Eye (tissue), 1 donor: ENCODE measurements at regions not wholly inside any gene's neighbourhood (a gene's known extent, or its start where the extent isn't known, plus 50 kb on each side); places are given as distances from the start of the nearest gene placed in this dataset.

Experiments used
- DNase-seq: peaks from one replicate; pipeline ENCODE4 v3.0.0-alpha.2; 2015

GRCh38 chr5:74107899-74108298, 481.9 kb downstream of the ARHGEF28 start:
- DNase-seq: no peak

- no peak for DNase-seq
Measured at GRCh38 chr5:74105126-74105780, 479.3 kb downstream of the ARHGEF28 start.

DNA sequence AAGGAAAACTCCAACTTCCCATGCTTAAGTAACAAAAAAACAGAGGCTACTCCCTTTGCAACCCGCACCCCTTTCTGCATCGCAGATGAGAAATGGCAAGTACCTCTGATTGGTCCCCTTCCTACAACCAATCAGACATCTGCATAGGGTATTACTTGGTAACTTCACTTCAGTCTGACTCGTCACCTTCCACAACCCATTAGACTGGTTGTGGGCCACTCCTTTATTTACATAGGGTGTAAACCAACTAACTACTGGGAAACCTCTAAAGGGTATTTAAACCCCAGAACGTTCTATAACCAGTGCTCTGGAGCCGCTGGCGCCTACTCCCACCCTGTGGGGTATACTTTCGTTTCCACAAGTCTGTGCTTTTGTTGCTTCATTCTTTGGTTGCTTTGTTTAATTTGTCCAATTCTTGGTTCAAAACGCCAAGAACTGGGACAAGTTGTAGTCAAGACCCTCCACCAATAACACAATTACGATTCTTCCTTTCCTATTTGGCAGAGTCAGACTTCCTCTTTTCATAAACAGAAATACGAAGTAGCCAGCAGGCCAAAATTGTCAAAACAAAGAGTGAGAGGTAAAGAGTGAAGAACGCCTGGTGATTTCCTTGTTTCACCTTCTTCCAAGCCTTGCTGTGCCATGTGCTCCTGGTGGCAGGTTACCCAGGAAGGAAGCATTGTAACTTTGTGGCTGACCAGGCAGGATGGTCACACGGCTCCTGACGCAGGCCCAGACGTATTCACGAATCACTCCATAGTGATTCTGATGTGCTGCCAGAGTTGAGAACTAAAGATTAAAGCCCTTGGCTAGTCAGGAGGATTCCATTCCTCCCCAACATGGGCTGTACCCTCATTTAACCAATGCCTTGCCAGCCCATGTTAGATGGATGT, 477.4 kb downstream of the ARHGEF28 start:
- DNase-seq: no peak

DNA sequence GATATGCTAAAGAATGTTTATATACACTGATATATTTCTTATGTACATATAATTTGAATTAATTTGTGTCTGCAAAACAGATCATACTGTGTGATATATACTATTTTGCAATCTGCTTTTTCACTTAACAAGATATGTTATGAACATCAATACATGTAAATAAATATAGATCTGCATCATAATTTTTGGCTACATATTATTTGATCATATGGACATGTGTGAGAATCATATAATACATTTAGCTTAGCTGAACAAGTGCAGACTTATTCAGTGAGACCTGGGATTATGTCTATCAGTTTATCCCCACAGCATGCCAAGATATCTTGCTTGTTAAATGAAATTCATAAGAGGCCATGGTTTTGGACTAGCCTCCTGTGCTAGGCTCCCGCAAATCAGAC, 474.3 kb downstream of the ARHGEF28 start:
- DNase-seq: no peak

- no peak for DNase-seq
Measured at GRCh38 chr5:74099538-74100267, 473.7 kb downstream of the ARHGEF28 start.

GRCh38 chr5:74098941-74099340, 472.9 kb downstream of the ARHGEF28 start:
- no peak for DNase-seq

- DNase-seq: no peak
Measured at GRCh38 chr5:74098456-74098855, 472.5 kb downstream of the ARHGEF28 start.

- DNase-seq: no peak
Measured at GRCh38 chr5:74096325-74096724, 470.3 kb downstream of the ARHGEF28 start.

GRCh38 chr5:74095871-74096270, 469.9 kb downstream of the ARHGEF28 start:
- no peak for DNase-seq

DNA sequence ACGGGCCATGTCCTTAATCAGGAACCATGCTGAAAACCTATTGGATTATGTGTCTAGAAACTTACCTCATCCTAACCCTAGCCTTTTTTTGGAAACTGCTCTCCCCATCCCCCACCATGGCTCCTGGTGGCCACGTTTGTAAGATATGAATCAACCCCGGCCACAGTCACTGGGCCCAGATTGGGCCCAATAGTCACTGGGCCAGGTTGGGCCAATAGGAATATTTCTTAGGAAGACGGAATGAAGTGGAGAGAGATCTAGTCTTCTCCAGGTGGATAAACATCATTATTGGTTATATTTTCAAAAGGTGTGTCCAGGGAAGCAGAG, 468.7 kb downstream of the ARHGEF28 start:
- no peak for DNase-seq

GRCh38 chr5:74094096-74094781, 468.2 kb downstream of the ARHGEF28 start:
- no peak for DNase-seq

DNA sequence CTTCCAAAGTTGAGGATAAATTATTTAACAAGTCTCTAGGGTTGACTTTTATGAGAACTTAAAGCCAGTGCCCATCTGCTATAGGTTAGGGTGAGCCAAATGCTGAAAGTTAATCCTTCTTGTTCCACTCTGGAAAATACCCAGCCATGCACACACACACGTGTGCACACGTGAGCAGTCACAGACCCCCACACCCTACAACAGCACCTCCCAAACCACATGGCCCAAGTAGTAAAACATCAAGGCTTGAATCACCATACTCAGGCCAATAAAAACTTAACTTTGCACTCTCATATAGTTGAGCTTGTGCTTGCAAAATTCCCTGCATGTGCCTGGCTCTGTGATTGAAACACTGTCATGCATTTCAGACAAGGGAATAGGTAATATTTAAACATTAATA, 467.6 kb downstream of the ARHGEF28 start:
- no peak for DNase-seq

- DNase-seq: no peak
Measured at GRCh38 chr5:74092766-74093165, 466.8 kb downstream of the ARHGEF28 start.

DNA sequence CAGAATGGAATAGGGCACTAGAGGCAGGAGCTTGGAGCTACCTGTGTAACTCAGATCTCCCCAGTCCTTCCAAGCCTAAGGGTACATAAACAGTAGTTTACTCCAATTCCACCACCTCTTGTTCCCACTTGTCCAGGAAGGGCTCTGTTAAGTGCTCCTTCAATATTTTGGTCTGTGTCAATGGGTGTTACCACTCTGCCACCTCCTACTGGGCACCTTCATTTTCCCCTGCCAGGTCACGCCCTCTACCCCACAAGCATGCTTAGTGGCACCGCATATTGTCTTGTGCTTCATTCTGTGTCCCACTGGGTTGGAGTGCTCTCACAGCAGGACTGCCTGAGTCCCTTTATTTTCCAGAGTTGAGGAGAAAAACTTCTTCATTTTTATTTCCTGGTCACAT, 459.8 kb downstream of the ARHGEF28 start:
- DNase-seq: no peak

- DNase-seq: no peak
Measured at GRCh38 chr5:74085186-74085585, 459.2 kb downstream of the ARHGEF28 start.

DNA sequence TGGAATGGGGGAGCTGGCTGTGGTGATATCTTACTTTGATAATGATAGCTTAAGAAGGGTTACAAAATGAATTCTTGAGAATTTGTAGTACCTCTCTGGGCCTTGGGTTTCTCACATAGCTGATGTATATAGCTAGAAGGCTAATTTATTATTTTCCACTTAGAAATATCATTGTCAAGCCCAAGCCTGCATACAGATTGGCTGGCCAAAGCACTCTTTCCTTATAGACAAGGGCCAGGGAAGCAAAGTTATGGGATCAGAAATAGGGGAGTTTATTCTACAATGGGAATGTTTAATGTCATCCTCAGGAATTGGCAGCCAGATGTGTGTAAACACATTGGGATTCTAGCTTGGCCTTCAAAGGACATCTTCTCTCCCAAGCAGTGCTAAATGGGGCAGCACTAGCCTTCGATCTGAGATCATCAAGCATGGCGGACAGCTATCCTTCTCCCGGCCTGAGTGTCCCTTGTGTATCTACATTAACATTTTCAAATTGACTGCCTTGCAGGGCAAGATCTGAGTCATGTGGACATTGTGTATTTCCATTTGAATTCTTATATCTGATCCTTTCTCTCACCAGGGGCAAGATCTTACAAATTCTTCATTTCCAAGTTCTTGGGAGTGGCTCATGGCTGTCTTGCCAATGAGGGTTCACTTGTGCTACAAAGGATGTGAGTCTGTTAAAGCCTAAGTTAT, 457.2 kb downstream of the ARHGEF28 start:
- no peak for DNase-seq

DNA sequence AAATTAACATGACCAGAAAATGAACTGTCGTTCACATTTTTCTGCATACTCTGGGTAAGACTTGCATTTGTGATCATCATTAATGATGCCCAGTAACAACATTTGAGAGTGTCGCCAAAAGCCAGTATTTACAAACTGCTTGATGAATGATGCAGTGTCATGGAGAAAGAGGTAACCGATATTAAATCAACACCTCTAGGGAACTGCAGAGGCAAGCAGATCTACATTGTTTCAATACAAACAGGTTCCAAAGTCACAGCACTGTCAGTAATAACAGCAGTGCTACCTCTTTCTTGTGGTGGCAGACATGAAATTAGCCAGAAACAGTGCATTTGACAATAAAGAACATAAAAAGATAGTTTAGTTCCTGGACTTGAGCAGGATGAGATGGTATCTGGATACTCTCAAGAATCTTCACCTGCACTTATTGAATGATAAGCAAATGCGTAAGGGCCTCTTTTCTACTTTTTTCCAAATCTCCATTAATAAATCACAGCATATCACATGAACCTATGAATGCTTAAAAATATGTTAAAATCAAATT, 456.6 kb downstream of the ARHGEF28 start:
- DNase-seq: no peak

DNA sequence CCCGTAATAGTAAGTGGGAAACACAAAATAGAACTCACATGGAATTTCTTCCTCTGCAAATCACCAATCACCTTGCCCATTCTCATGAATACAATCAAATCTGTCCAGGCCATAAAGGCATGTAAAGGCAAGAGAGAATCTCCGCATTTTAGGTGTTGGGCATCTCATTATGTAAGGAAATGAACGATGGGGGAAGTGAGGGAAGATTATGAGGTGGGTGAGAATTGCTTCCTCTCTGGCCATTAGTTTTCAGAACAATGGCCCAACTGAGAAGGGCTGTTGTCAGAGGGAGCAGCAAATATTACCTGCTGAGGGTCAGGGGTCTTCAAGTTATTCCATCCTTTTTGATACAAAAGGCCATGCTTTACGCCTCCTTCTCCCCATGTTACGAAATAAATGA, 455.1 kb downstream of the ARHGEF28 start:
- no peak for DNase-seq

DNA sequence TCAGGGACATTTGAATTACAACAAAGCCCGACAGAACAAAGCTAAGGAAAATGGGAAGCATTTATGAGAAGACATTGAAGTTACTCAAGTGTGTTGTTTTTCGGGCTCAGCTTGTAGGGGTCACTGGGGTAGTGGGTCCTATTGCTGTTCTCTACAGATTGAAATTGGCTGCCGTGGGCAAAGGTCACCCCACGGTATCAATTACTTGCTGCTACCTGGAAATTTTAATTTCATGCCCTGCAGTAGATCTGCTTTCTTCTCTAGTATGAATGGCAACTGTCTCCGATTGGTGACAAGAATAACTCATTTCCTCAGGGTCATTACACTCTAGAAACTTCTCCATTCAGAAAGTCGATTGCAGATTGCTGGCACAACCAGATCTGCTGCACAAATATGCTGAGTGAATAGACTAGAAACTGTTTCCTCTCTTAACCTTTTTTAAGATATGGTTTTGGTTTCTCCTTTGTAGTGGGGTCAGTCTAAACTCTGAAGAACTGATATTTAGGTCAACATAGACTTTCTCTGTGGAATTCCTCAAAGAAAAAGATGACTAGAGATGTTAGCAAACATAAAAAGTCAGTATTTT, 454.1 kb downstream of the ARHGEF28 start:
- no peak for DNase-seq

- peak; percentile 39 for DNase-seq
Measured at GRCh38 chr5:74075501-74076484, 449.8 kb downstream of the ARHGEF28 start.

DNA sequence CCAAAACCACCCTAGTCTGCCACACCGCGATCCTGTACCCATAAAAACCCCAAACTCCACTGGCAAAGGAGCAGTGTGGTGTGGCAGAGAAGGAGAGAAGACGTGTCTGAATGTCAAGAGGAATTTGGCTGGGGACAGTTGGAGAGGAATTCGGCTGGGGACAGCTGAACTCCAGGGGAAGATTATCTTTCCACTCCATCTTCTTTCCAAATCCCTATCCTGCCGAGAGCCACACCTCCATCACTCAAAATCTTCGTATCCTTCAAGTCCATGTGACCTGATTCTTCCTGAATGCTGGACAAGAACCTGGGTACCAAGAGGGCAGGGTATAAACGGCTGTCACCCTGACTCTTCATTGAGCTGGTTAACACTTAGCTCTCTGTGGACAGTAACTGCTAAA, 448.1 kb downstream of the ARHGEF28 start:
- DNase-seq: no peak
